Heart right ventricle (tissue), 16 donors: ENCODE measurements at regions not wholly inside any gene's neighbourhood (a gene's known extent, or its start where the extent isn't known, plus 50 kb on each side); places are given as distances from the start of the nearest gene placed in this dataset.

ENCODE experiments used
- ATAC-seq, 8 donors: fragments of 200-7000 bp; cut with Tn5 transposase; one replicate each; pipeline ENCODE4 v1.9.1; 2020; ENCODE audit warnings: mild to moderate bottlenecking in 8 of 8, moderate library complexity in 8 of 8, moderate number of reproducible peaks in 1 of 8
- DNase-seq, 2 donors: peaks; one replicate each; pipeline ENCODE4 v3.0.0-alpha.2; 2020
- H3K27ac ChIP-seq, 10 donors: fragments of 200-600 bp; sonication (generic) in 2 of 10; one replicate each; pipeline versions ENCODE4 v1.5.0 to v1.8.0; 2020 to 2022; ENCODE audit warnings: mild to moderate bottlenecking in 3 of 10
- H3K27me3 ChIP-seq, 7 donors: fragments of 200-600 bp; one replicate each; pipeline ENCODE4 v1.8.0; 2021 to 2022; ENCODE audit warnings: mild to moderate bottlenecking in 2 of 7
- H3K36me3 ChIP-seq, 9 donors: fragments of 200-600 bp; sonication (generic) in 1 of 9; one replicate each; pipeline versions ENCODE4 v1.5.0 to v1.8.0; 2020 to 2022; ENCODE audit warnings: mild to moderate bottlenecking in 2 of 9
- H3K4me1 ChIP-seq, 9 donors: fragments of 200-600 bp; sonication (generic) in 1 of 9; one replicate each; pipeline versions ENCODE4 v1.5.0 to v1.8.0; 2020 to 2022; ENCODE audit warnings: mild to moderate bottlenecking in 4 of 9
- H3K4me3 ChIP-seq, 10 donors: fragments of 200-600 bp; sonication (generic) in 2 of 10; one replicate each; pipeline versions ENCODE4 v1.5.0 to v1.8.0; 2020 to 2022; ENCODE audit warnings: mild to moderate bottlenecking in 7 of 10, moderate library complexity in 2 of 10
- H3K9me3 ChIP-seq, 11 donors: fragments of 200-600 bp in 10 of 11; sonication (generic) in 2 of 11; one replicate each; pipeline versions ENCODE4 v1.5.0 to v1.8.0; 2013 to 2022; ENCODE audit warnings: mild to moderate bottlenecking in 2 of 11, control low read depth in 1 of 11, moderate library complexity in 1 of 11
- CTCF ChIP-seq, 9 donors: fragments of 200-600 bp; sonication (generic) in 2 of 9; IDR thresholded peaks; one replicate each; pipeline versions ENCODE4 v1.5.0 to v1.8.0; 2021 to 2022; ENCODE audit warnings: antibody characterized with exemption in 9 of 9, mild to moderate bottlenecking in 5 of 9, moderate library complexity in 1 of 9
- WGBS, 2 donors: extraction: QIAGEN DNeasy Blood & Tissue Kit; methylation state at CpG; one replicate each; pipeline ENCODE4 v1.1.7; 2013; ENCODE audit warnings: inconsistent platforms in 1 of 2; 5-methylcytosine and 5-hydroxymethylcytosine counted together
- intact Hi-C, 10 donors: fragments of 100-400 bp; cut with DNase I; formaldehyde crosslinking; loops; one replicate each; pipeline versions ENCODE4 v1.11.1 to v1.14.2; 2022
- donor health status: Arrhythmogenic right ventricular cardiomyopathy.
- donor health status: ischemic (EF 13 %, LVEDD 7.1; RV severe dilation, severe dysfunction).
- donor health status: healthy with polysubstance abuse.
- donor health status: DM: no; HTN: yes; CAD: no.
- donor health status: DM: no; HTN: no; CAD: no.
- donor health status: ischemic (EF 25% LVEDD 6.9; RV normal size, moderate dysfunction).
- donor health status: ischemic (EF 25% LVEDD 5.7; RV mildly dilated, moderate dysfunction).
- donor health status: healthy.
- donor health status: DM: yes; HTN: yes; CAD: no.
- donor health status: Ischemic cardiomyopathy.
- donor health status: ischemic (EF 35%, LVEDD 5.7; RV mildly dilated, moderate dysfunction).
- donor health status: nonischemic (EF 11% LVEDD 7.7; RV severe dilation, severe dysfunction).
- donor health status: DM: yes; HTN: yes; CAD: no.
- donor health status: PGD.
- donor health status: ischemic (EF 29% LVEDD 5.4; RV normal size, mild dysfunction).
- donor health status: nonischemic (EF 23%, LVEDD 6.1; RV moderate dilation, normal function).

- WGBS, 2 donors, result 66 to 73% methylated on average over 11 of the region's 11 CpGs
- peak overlapping the region in 4 of 10 donors; percentile 1 to 12 (median 10) for H3K27ac ChIP-seq
- H3K36me3 ChIP-seq, result no peaks in the 10 kb centered on the region
- H3K4me1 ChIP-seq, result peaks cover 0 to 21% (median 6%) of the 10 kb centered on the region in 9 donors
- peak; percentile 22 to 82 (median 79) for ATAC-seq
- intact Hi-C loops, result no loop called here
- no peak for TF ChIP-seq CTCF (IDR thresholded peaks at IDR 0.05)
- no peak for DNase-seq
- peaks cover 0 to 5% (median 0%) of the 10 kb centered on the region in 11 donors for H3K9me3 ChIP-seq
- H3K4me3 ChIP-seq, result no peak overlapping the region
- no peaks in the 10 kb centered on the region for H3K27me3 ChIP-seq
These were observed 551.6 kb upstream of the CITED2 start for GRCh38 chr6:139925894-139926641.

- WGBS, 2 donors, result 90 to 92% methylated on average over 5 of the region's 5 CpGs
- no peak for TF ChIP-seq CTCF (IDR thresholded peaks at IDR 0.05)
These were observed 549.6 kb upstream of the CITED2 start for GRCh38 chr6:139923964-139924475.

GRCh38 chr6:139922236-139922635, 547.8 kb upstream of the CITED2 start:
- Histone ChIP-seq H3K27me3 (no peaks in the 10 kb centered on the region), H3K27ac (no peak overlapping the region), H3K9me3 (no peaks in the 10 kb centered on the region), H3K4me3 (no peak overlapping the region), H3K36me3 (no peaks in the 10 kb centered on the region), H3K4me1 (peaks cover 0 to 29% (median under 1%) of the 10 kb centered on the region in 9 donors)
- DNase-seq (no peak), ATAC-seq (no peak)
- no peak for TF ChIP-seq CTCF (IDR thresholded peaks at IDR 0.05)
- 93 to 95% methylated on average over 4 of the region's 4 CpGs for WGBS, 2 donors
- intact Hi-C loops, result no loop called here

More at GRCh38 chr6:139923964-139924475, 549.6 kb upstream of the CITED2 start:
- H3K27ac ChIP-seq, result no peak overlapping the region
- intact Hi-C loops, result no loop called here
- no peaks in the 10 kb centered on the region for H3K9me3 ChIP-seq
- no peak for DNase-seq
- H3K36me3 ChIP-seq, result no peaks in the 10 kb centered on the region
- no peaks in the 10 kb centered on the region for H3K27me3 ChIP-seq
- no peak overlapping the region for H3K4me3 ChIP-seq
- no peak for ATAC-seq
- H3K4me1 ChIP-seq, result peaks cover 0 to 22% (median 6%) of the 10 kb centered on the region in 9 donors

- Histone ChIP-seq H3K27me3 (no peaks in the 10 kb centered on the region), H3K9me3 (no peaks in the 10 kb centered on the region), H3K36me3 (no peaks in the 10 kb centered on the region), H3K4me3 (no peak overlapping the region), H3K27ac (peak overlapping the region in 1 of 10 donors; percentile 68), H3K4me1 (peaks cover 0 to 17% (median 0%) of the 10 kb centered on the region in 9 donors)
- WGBS, 2 donors, result 76 to 79% methylated on average over 2 of the region's 2 CpGs
- TF ChIP-seq CTCF (IDR thresholded peaks at IDR 0.05), result no peak
- intact Hi-C loops, result no loop called here
- DNase-seq, result no peak
- ATAC-seq, result no peak
These were observed 546.3 kb upstream of the CITED2 start for GRCh38 chr6:139920776-139921100.
